HG03060 (cell line): ENCODE measurements at regions not wholly inside any gene's neighbourhood (a gene's known extent, or its start where the extent isn't known, plus 50 kb on each side); places are given as distances from the start of the nearest gene placed in this dataset.
"Not testable (repeated sequence)": the region's sequence is repeated elsewhere in the genome, so short reads cannot be mapped to it uniquely, and the experiment has no call there.

Source experiments
- ATAC-seq: cut with Tn5 transposase; IDR thresholded peaks from one replicate; pipeline ENCODE4 v1.9.1; 2021; ENCODE audit warnings: low read depth, moderate number of reproducible peaks; ENCODE audit not compliant: unreplicated experiment

DNA sequence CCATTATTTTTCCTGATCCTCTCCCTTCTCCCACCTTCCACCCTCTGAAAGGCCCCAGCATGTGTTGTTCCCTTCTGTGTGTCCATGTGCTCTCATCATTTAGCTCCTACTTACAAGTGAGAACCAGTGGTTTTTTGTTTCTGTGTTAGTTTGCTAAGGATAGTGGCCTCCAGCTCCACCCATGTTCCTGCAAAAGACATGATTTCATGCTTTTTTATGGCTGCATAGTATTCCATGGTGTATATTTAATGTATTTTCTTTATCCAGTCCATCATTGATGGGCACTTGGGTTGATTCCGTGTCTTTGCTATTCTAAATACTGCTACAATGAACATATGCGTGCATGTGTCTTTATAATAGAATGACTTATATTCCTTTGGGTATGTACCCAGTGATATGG, 89.4 kb upstream of the C1orf174 start:
- ATAC-seq: no peak

DNA sequence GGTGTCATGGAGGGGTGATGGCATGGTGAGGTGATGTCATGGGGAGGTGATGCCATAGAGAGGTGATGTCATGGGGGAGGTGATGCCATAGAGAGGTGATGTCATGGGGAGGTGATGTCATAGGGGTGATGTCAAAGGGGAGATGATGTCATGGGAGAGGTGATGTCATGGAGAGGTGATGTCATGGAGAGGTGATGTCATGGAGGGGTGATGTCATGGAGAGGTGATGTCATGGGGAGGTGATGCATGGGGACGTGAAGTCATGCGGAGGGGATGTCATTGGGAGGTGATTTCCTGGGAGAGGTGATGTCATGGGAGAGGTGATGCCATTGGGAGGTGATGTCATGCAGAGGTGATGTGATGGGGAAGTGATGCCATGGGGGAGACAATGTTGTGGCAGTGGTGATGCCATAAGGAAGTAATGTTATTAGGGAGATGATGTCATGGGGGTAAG, 92.1 kb upstream of the C1orf174 start:
- no peak for ATAC-seq

DNA sequence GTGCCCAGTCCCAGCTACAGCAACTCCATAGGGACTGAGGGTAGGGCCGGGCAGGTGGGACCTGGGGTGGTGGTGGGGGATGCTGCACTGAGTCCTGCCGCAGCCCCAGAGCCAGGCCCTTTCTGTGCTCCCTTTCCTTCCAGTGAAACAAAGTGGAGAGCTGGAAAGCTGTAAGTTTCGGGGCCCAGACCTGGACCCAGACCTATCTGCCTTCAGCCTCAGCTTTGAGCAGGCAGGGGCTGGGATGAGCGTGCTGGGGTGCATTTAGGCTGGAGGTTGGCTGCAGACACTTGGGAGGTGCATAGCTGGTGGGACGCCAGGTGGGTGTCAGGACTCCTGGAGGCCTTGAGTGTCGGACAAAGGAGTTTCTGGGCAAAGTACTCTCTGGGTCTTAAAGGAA, 92.7 kb upstream of the C1orf174 start:
- no peak for ATAC-seq

- ATAC-seq: no peak
Measured at GRCh38 chr1:3993619-3994375, 93.7 kb upstream of the C1orf174 start.

- ATAC-seq: no peak
Measured at GRCh38 chr1:3995141-3995780, 95.2 kb upstream of the C1orf174 start.

DNA sequence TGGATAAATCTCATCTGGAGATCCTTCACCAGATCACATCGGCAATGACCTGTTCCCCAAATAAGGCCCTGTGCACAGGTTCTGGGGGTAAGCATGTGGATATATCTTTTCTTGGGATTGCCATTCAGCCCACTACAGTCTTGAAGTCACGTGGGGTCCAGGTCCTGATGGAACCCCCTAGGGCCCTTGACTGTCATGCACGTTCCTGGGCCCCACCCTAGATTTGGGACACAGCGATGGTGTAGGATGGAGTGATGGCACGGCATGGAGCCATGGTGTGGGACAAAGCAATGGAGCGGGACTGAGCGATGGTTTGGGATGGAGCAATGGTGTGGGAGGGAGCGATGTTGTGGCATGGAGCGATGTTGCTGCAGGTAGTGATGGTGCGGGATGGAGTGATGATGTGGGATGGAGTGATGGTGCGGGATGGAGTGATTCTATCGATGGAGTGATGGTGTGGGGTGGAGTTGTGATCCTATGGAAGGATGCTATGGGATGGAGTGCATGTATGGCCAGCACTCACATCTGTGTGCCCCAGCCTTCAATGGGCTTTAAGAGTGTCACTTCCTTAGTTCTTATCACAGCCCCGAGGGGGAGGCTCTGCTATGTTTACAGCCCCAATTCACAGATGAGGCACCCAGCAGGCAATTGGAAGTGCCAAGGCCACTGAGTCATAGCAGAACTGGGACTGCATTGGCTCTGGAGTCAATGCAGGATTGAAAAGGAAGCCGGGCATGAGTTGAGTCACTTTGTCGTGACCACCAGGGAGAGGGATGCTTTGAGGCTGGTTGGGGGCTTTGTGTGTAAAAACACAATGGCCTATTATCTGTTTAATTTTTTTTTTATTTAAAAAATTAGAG, 97.0 kb upstream of the C1orf174 start:
- ATAC-seq: no peak

- ATAC-seq: no peak
Measured at GRCh38 chr1:3998086-3998485, 98.0 kb upstream of the C1orf174 start.

DNA sequence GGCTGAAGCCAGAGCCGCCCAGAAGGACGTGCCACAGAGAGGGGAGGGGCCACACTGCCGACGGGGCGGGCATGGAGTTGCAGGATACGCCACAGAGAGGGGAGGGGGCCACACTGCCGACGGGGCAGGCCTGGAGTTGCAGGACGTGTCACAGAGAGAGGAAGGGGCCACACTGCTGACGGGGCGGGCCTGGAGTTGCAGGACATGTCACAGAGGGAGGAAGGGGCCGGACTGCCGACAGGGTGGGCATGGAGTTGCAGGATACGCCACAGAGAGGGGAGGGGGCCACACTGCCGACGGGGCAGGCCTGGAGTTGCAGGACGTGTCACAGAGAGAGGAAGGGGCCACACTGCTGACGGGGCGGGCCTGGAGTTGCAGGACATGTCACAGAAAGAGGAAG, 99.4 kb upstream of the C1orf174 start:
- ATAC-seq: not testable (repeated sequence)

- ATAC-seq: no peak
Measured at GRCh38 chr1:3999941-4000735, 100.1 kb upstream of the C1orf174 start.

DNA sequence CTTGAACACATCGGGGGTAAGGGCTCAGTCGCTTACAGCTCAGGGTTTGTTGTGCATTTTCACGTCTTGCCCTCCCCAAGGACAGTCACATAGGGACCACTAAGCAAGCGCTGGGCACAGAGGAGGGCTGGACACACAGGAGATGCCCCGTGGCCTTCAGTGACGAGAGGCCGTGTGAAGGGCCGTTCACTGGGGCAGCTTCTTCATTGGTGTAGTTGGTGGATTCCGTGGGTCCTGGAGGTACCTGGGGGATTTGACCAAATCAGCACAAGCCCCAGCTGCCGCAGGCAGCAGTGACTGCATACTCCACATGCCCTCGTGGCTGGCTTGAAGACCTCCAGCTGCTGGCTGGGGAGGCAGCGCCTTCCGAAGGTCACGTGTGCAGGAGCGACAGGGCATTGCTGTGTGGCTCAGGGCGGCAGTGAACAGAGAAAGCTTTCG, 100.8 kb upstream of the C1orf174 start:
- ATAC-seq: no peak

DNA sequence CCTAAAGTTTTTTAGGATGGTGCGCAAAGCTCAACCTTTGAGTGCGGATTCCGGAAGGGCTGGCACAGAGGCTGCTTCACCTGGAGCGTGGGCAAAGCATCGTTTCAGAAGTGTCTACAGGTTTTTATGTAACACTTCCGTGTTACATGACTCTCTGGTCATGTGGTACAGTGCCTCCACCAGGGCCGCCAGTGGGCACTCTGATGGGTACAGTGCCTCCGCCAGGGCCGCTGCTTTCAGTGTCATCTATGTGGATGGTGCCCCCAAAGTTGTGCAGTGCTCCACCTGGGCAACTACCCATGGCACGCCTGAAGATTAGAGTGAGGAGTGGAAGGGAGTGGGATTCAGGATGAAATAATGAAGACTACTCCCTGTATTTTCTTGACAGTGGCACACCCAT, 101.4 kb upstream of the C1orf174 start:
- no peak for ATAC-seq

DNA sequence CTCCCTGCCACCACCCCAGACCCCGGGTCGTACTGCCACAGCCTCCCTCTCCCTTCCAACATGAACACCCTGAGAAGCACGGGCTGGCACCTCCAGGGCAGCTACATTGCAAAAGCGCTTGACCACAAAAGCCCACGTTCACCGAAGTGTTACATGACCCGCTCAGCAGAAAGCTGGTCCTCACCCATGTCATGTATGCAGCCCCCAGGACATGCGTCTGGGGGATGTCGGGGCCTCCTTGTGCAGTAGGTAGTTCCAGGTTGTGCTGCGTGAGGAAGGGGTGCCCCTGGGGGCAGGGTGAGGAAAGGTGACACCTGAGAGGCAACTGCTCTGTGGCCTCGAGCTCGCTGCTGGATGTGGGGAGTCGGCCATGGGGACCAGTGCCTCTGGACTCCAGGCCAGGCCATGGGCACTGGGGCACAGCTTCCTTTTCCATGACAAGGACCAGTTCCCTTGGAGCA, 102.0 kb upstream of the C1orf174 start:
- no peak for ATAC-seq

DNA sequence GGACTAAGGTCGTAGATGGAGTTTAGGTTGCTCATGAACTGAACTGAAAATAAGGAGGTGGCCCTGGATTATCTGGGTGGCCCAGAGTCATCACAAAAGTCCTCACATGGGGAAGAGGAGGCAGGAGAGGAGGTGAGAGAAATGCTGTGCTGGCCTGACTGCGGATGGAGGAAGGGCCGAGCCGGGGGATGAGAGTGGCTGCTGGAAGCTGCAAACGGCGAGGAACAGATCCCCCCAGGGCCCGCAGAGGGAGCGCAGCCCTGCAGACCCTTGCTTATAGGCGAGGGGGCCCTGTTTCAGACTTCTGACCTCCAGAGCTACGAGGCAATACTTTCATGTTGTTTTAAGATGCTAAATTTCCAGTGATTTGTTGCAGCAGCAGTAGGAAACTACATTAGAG, 102.7 kb upstream of the C1orf174 start:
- ATAC-seq: no peak

DNA sequence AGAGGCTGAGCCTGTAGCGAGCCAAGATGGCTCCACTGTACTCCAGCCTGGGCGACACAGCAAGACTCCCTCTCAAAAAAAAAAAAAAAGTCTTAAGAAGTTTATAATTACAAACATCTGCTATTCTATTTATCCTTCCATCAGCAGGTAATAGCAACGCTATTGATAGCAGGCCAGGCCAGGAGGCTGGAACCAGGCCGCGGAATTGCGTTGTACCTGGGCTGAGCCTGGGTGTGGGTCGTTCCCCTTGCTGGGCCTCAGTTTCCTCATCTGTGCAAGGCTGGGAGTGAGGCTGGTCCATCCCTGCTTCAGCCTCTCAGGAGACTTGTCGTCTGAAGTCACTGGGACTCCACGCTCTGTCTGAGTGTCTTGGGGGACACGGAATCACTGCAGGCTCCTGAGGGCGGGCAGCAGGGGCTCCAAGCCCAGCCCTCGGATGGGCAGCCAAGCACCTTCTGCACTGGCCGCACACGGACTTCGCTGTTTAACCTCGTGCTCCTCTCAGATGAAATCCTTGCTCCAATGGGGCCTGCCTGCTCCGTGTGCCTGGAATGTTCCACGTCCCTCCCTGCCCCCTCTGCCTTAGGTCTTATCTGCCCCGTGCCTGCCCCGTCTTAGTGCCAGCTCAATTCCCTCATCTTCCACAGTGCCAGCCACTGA, 103.9 kb upstream of the C1orf174 start:
- ATAC-seq: no peak

- ATAC-seq: no peak
Measured at GRCh38 chr1:4004635-4005430, 104.8 kb upstream of the C1orf174 start.

- no peak for ATAC-seq
Measured at GRCh38 chr1:4005431-4005830, 105.4 kb upstream of the C1orf174 start.

- no peak for ATAC-seq
Measured at GRCh38 chr1:4006676-4007374, 106.8 kb upstream of the C1orf174 start.

- no peak for ATAC-seq
Measured at GRCh38 chr1:4010284-4010683, 110.2 kb upstream of the C1orf174 start.
